ENCODE measurements at regions not wholly inside any gene's neighbourhood (a gene's known extent, or its start where the extent isn't known, plus 50 kb on each side); places are given as distances from the start of the nearest gene placed in this dataset.

DNA sequence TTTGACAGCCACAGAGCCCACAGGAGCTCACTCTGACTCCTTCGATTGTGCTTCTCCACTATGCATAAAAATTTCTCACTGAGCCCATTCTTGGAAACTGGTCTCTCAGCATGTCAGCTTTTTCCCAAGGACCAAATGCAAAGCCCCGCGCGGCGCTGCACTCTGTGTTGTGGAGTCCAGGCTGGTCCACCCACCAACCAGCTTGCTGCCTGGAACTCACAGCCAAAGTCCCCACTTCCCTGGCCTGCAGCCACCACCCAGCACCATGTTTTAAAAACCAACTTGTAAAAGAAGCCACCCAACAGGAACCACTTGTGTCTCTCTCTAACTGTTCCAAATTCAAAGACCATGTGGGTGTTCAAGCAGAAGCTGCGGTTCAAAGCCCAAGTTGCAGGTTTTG lies 124.4 kb downstream of the SPATA19 start:
- Mint-ChIP-seq H3K36me3 (no peaks in the 10 kb centered on the region), H3K27me3 (peaks cover 22% of the 10 kb centered on the region), H3K4me1 (ENCODE audit: unreplicated experiment) (peaks cover under 1% of the 10 kb centered on the region), H3K9me3 (no peaks in the 10 kb centered on the region), H3K27ac (no peak overlapping the region), H3K4me3 (no peak overlapping the region)
- DNase-seq (ENCODE audit: extremely low spot score, unreplicated experiment) = no peak
- TF ChIP-seq, protein P1, sequence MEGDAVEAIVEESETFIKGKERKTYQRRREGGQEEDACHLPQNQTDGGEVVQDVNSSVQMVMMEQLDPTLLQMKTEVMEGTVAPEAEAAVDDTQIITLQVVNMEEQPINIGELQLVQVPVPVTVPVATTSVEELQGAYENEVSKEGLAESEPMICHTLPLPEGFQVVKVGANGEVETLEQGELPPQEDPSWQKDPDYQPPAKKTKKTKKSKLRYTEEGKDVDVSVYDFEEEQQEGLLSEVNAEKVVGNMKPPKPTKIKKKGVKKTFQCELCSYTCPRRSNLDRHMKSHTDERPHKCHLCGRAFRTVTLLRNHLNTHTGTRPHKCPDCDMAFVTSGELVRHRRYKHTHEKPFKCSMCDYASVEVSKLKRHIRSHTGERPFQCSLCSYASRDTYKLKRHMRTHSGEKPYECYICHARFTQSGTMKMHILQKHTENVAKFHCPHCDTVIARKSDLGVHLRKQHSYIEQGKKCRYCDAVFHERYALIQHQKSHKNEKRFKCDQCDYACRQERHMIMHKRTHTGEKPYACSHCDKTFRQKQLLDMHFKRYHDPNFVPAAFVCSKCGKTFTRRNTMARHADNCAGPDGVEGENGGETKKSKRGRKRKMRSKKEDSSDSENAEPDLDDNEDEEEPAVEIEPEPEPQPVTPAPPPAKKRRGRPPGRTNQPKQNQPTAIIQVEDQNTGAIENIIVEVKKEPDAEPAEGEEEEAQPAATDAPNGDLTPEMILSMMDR (conservative IDR thresholded peaks at IDR 0.05) = no peak

DNA sequence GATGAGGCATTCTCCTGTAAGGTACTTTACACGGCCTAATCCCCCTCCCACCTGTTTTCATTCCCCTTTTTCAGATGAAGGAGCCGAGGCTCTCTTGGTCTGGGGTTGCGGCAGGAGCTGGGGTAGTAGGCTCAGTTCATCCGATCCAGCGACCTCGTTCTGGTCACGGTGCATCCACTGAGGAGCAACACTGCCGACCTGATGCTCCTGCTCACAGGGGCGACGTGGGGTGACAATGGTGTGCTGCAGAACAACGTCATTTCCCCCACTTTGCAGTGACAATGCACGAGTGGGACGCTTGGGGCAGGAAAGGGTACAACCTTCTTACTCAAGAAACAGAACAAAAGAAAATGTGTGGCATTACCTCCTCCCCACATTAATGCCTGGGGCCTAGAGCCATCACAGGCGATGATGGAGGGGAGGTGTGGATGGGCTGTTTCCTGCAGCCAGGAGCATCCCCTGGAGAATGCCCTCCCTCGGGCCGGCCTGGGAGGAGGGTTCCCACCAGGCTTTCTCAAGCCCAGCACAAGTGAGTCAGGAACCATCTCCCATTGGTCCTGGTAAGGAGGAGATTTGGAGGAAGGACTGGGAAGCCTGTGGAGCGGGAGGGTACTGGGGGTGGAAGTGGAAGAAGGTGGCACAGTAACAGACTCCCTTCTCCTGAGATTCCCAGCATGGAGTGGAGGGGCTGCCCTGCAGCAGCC lies 125.6 kb downstream of the SPATA19 start:
- Mint-ChIP-seq H3K36me3 (no peaks in the 10 kb centered on the region), H3K27me3 (peaks cover 31% of the 10 kb centered on the region), H3K9me3 (no peaks in the 10 kb centered on the region), H3K27ac (no peak overlapping the region), H3K4me3 (no peak overlapping the region), H3K4me1 (ENCODE audit: unreplicated experiment) (peaks cover 6% of the 10 kb centered on the region)
- no peak for DNase-seq (ENCODE audit: extremely low spot score, unreplicated experiment)
- TF ChIP-seq, protein P1 (conservative IDR thresholded peaks at IDR 0.05) = no peak

DNA sequence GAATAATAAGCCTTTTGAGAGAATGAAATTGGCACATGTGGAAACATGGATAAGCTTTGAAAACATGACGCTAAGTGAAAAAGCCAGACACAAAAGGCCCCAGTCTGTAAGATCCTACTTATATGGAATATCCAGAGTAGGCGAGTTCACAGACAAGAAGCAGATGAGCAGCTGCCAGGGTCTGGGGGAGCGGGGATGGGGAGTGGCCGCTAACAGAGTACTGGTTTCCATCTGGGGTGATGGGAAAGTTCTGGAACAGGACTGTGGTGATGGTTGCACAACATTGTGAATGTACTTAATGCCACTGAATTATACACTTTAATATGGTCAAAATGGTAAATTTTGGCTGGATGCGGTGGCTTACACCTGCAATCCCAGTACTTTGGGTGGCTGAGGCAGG lies 126.5 kb downstream of the SPATA19 start:
- Mint-ChIP-seq H3K9me3 (no peaks in the 10 kb centered on the region), H3K4me3 (no peak overlapping the region), H3K36me3 (no peaks in the 10 kb centered on the region), H3K27ac (no peak overlapping the region), H3K4me1 (ENCODE audit: unreplicated experiment) (peaks cover 6% of the 10 kb centered on the region), H3K27me3 (peaks cover 37% of the 10 kb centered on the region)
- TF ChIP-seq, protein P1 (conservative IDR thresholded peaks at IDR 0.05) = no peak
- DNase-seq (ENCODE audit: extremely low spot score, unreplicated experiment) = no peak

DNA sequence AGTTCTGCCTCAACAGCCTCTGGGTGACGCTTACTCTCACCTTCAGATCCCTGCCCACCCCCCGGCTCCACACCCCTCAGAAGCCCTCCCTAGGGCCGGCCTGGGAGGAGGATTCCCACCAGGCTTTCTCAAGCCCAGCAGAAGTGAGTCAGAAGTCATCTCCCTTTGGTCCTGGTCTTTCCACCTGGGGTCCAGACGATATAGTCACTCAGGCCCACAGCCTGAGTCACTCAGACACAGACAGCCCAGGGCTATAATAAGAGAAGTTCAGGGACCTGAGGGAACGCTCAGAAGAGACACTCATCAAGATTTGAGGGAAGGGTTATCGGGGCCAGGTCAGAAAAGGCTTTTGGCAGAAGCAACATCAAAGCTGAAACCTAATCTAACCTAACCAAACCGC lies 127.1 kb downstream of the SPATA19 start:
- peaks cover 6% of the 10 kb centered on the region for H3K4me1 Mint-ChIP-seq (ENCODE audit: unreplicated experiment)
- H3K27ac Mint-ChIP-seq = no peak overlapping the region
- H3K27me3 Mint-ChIP-seq = peaks cover 40% of the 10 kb centered on the region
- no peak for DNase-seq (ENCODE audit: extremely low spot score, unreplicated experiment)
- H3K9me3 Mint-ChIP-seq = no peaks in the 10 kb centered on the region
- H3K36me3 Mint-ChIP-seq = no peaks in the 10 kb centered on the region
- TF ChIP-seq, protein P1 (conservative IDR thresholded peaks at IDR 0.05) = no peak
- no peak overlapping the region for H3K4me3 Mint-ChIP-seq

DNA sequence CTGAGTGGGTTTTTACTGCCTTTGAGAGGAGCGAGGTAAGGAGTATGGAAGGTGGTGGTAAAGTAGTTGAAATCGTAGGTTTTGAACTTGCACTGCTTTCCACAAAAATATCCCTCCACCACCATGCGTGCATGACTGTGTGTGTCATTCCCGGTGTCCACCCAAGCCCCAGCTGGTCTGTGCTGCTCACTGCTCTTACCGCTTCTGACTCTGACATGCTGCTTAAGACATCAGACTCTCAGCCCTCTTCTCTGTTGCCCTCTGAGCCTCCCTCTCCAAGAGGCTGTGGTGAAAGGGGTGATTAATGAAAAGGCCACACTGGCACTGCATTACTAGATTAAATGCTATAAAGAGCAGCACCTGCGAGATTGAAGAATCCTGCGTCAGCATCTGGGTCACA lies 128.7 kb downstream of the SPATA19 start:
- Mint-ChIP-seq H3K4me3 (no peak overlapping the region), H3K9me3 (no peaks in the 10 kb centered on the region), H3K36me3 (no peaks in the 10 kb centered on the region), H3K27ac (no peak overlapping the region), H3K27me3 (peaks cover 48% of the 10 kb centered on the region), H3K4me1 (ENCODE audit: unreplicated experiment) (peaks cover 6% of the 10 kb centered on the region)
- TF ChIP-seq, protein P1 (conservative IDR thresholded peaks at IDR 0.05) = no peak
- no peak for DNase-seq (ENCODE audit: extremely low spot score, unreplicated experiment)
